RWPE1 (cell line): ENCODE measurements at regions not wholly inside any gene's neighbourhood (a gene's known extent, or its start where the extent isn't known, plus 50 kb on each side); places are given as distances from the start of the nearest gene placed in this dataset.

Source experiments
- CTCF ChIA-PET: fragments of 350-600 bp; sonication (Branson Sonifier 250); formaldehyde crosslinking; extraction: SDS; loops from one replicate; lab custom pipeline; 2021; lab: Yijun Ruan, JAX
- POLR2A ChIA-PET: fragments of 400-600 bp; formaldehyde crosslinking; extraction: SDS; loops from one replicate; lab custom pipeline; 2020; ENCODE audit warnings: antibody characterized with exemption; ENCODE audit not compliant: low non-redundant PET; lab: Yijun Ruan, JAX
- DNase-seq: peaks from one replicate; pipeline ENCODE4 v3.0.0; 2012; ENCODE audit warnings: low spot score
- H3K27ac ChIP-seq: fragments of 450-650 bp; 2 replicates; pipeline ENCODE4 v1.5.1; 2017
- CTCF ChIP-seq: fragments of 450-650 bp; conservative IDR thresholded peaks from 2 replicates; pipeline ENCODE4 v1.5.1; 2017; ENCODE audit warnings: low read depth, mild to moderate bottlenecking

- no peak overlapping the region for H3K27ac ChIP-seq
- DNase-seq: no peak
- ChIA-PET CTCF (no interaction called here), POLR2A (no interaction called here)
- no peak for TF ChIP-seq CTCF
These were observed 105.7 kb upstream of the FRMD1 start for GRCh38 chr6:168184701-168185100.

GRCh38 chr6:168183613-168183970 lies 104.6 kb upstream of the FRMD1 start:
- H3K27ac ChIP-seq: no peak overlapping the region
- POLR2A ChIA-PET: no interaction called here
- TF ChIP-seq CTCF: no peak
- DNase-seq: no peak
- CTCF ChIA-PET: no interaction called here

- CTCF ChIA-PET: no interaction called here
- no peak overlapping the region for H3K27ac ChIP-seq
- no peak for DNase-seq
- no peak for TF ChIP-seq CTCF
- POLR2A ChIA-PET: no interaction called here
These were observed 104.0 kb upstream of the FRMD1 start for GRCh38 chr6:168182908-168183612.

- CTCF ChIA-PET: no interaction called here
These were observed 103.4 kb upstream of the FRMD1 start for GRCh38 chr6:168182366-168182765.

GRCh38 chr6:168181876-168182275 lies 102.9 kb upstream of the FRMD1 start:
- no peak overlapping the region for H3K27ac ChIP-seq
- CTCF ChIA-PET: no interaction called here

More at GRCh38 chr6:168182366-168182765, 103.4 kb upstream of the FRMD1 start:
- POLR2A ChIA-PET: no interaction called here
- no peak for DNase-seq
- TF ChIP-seq CTCF: no peak
- no peak overlapping the region for H3K27ac ChIP-seq

GRCh38 chr6:168181316-168181715 lies 102.3 kb upstream of the FRMD1 start:
- H3K27ac ChIP-seq: no peak overlapping the region
- ChIA-PET POLR2A (no interaction called here), CTCF (no interaction called here)
- no peak for DNase-seq
- no peak for TF ChIP-seq CTCF

More at GRCh38 chr6:168181876-168182275, 102.9 kb upstream of the FRMD1 start:
- no peak for TF ChIP-seq CTCF
- no peak for DNase-seq
- POLR2A ChIA-PET: no interaction called here
